A549 (cell line): ENCODE measurements at regions not wholly inside any gene's neighbourhood (a gene's known extent, or its start where the extent isn't known, plus 50 kb on each side); places are given as distances from the start of the nearest gene placed in this dataset.

Experiments
- ATAC-seq, 2 experiments: fragments of 200-7000 bp in 1 of 2; fragments of >200 bp in 1 of 2; cut with Nextera tagmentation in 1 of 2; cut with Tn5 transposase in 1 of 2; 3 replicates each; pipeline versions ENCODE4 v1.8.0 to v1.9.1; 2018 to 2020; ENCODE audit warnings: mild to moderate bottlenecking in 1 of 2, moderate library complexity in 1 of 2
- CTCF ChIA-PET: fragments of 300-600 bp; sonication (Branson Sonifier 250); formaldehyde crosslinking; extraction: SDS; loops from one replicate; lab custom pipeline; 2021; ENCODE audit warnings: antibody characterized with exemption, inconsistent platforms; lab: Yijun Ruan, JAX
- POLR2A ChIA-PET: fragments of 350-600 bp; formaldehyde crosslinking; extraction: SDS; loops from one replicate; lab custom pipeline; 2021; ENCODE audit warnings: antibody characterized with exemption, inconsistent platforms; lab: Yijun Ruan, JAX
- DNase-seq, 2 experiments: peaks; one replicate each; pipeline versions ENCODE4 v3.0.0 to v3.0.0-alpha.2; 2011 to 2016; ENCODE audit warnings: low read depth in 1 of 2, low spot score in 1 of 2
- FAIRE-seq: peaks from 2 replicates; lab custom pipeline; 2011; peaks lifted over from hg19 to GRCh38; lab: Jason Lieb, UNC
- H3K27ac ChIP-seq, 2 experiments: fragments of >200 bp; sonication (Bioruptor Twin); formaldehyde crosslinking; 3 replicates each; pipeline ENCODE4 v1.5.1; 2016 to 2017
- H3K4me1 ChIP-seq: fragments of >200 bp; sonication (Bioruptor Twin); formaldehyde crosslinking; 3 replicates; pipeline ENCODE4 v1.6.1; 2016
- H3K4me2 ChIP-seq: fragments of >200 bp; sonication (Bioruptor Twin); formaldehyde crosslinking; 3 replicates; pipeline ENCODE4 v1.6.1; 2016
- H3K4me3 ChIP-seq: fragments of >200 bp; sonication (Bioruptor Twin); formaldehyde crosslinking; 3 replicates; pipeline ENCODE4 v1.5.1; 2016
- H3K9me3 ChIP-seq: fragments of >200 bp; sonication (Bioruptor Twin); formaldehyde crosslinking; 3 replicates; pipeline ENCODE4 v1.6.1; 2016
- ATOH8 ChIP-seq: fragments of 250-450 bp; sonication (Bioruptor Pico); IDR thresholded peaks from 2 replicates; pipeline ENCODE4 v1.5.0; 2020; ENCODE audit warnings: low read depth, mild to moderate bottlenecking, moderate library complexity
- CBX2 ChIP-seq: fragments of 200-600 bp; sonication (generic); IDR thresholded peaks from 2 replicates; pipeline ENCODE4 v1.6.1; 2016; ENCODE audit warnings: low read depth, mild to moderate bottlenecking, borderline replicate concordance
- CHD4 ChIP-seq: fragments of 200-600 bp; sonication (generic); IDR thresholded peaks from 2 replicates; pipeline ENCODE4 v1.6.1; 2016; ENCODE audit warnings: antibody characterized with exemption, mild to moderate bottlenecking, borderline replicate concordance
- CTCF ChIP-seq: fragments of >200 bp; sonication (Bioruptor Twin); formaldehyde crosslinking; IDR thresholded peaks from 3 replicates; pipeline ENCODE4 v1.5.1; 2016
- EHF ChIP-seq: fragments of 250-450 bp; sonication (Bioruptor Pico); IDR thresholded peaks from 2 replicates; pipeline ENCODE4 v1.5.0; 2020; ENCODE audit warnings: mild to moderate bottlenecking
- EHMT2 ChIP-seq: fragments of 200-600 bp; sonication (generic); IDR thresholded peaks from 2 replicates; pipeline ENCODE4 v1.6.1; 2016; ENCODE audit warnings: antibody characterized with exemption, low read depth, mild to moderate bottlenecking, moderate library complexity
- ESRRA ChIP-seq: fragments of 150-350 bp; IDR thresholded peaks from 2 replicates; pipeline ENCODE4 v1.6.1; 2014; ENCODE audit warnings: mild to moderate bottlenecking, low read length, borderline replicate concordance
- FOSL2 ChIP-seq, 2 experiments: fragments of 450-650 bp in 1 of 2; fragments of >200 bp in 1 of 2; sonication (Bioruptor Twin) in 1 of 2; formaldehyde crosslinking; IDR thresholded peaks; 2 replicates each; pipeline versions ENCODE4 v1.5.0 to v1.6.1; 2016 to 2020; ENCODE audit warnings: mild to moderate bottlenecking in 1 of 2, moderate library complexity in 1 of 2
- FOXS1 ChIP-seq: fragments of 250-450 bp; sonication (Bioruptor Pico); IDR thresholded peaks from 2 replicates; pipeline ENCODE4 v1.5.0; 2020; ENCODE audit warnings: mild to moderate bottlenecking, moderate library complexity
- HEYL ChIP-seq: fragments of 250-450 bp; sonication (Bioruptor Pico); IDR thresholded peaks from 2 replicates; pipeline ENCODE4 v1.8.0; 2021; ENCODE audit warnings: mild to moderate bottlenecking, moderate library complexity
- HOXA7 ChIP-seq: fragments of 250-450 bp; sonication (Bioruptor Pico); IDR thresholded peaks from 2 replicates; pipeline ENCODE4 v1.5.0; 2020; ENCODE audit warnings: mild to moderate bottlenecking, moderate library complexity
- JUN ChIP-seq, 2 experiments: fragments of >200 bp; sonication (Bioruptor Twin); formaldehyde crosslinking; IDR thresholded peaks; 2 replicates in 1 of 2; 3 replicates in 1 of 2; pipeline ENCODE4 v1.6.1; 2016 to 2017
- KDM1A ChIP-seq: fragments of 200-600 bp; sonication (generic); IDR thresholded peaks from 2 replicates; pipeline ENCODE4 v1.6.1; 2016; ENCODE audit warnings: low read depth, mild to moderate bottlenecking
- MAFK ChIP-seq: fragments of 450-650 bp; IDR thresholded peaks from 2 replicates; pipeline ENCODE4 v1.6.1; 2014; ENCODE audit not compliant: partially characterized antibody
- MAZ ChIP-seq: fragments of 150-350 bp; IDR thresholded peaks from 2 replicates; pipeline ENCODE4 v1.6.1; 2014; ENCODE audit warnings: antibody characterized with exemption, low read depth, low read length, borderline replicate concordance
- NPAS2 ChIP-seq: fragments of 250-450 bp; sonication (Bioruptor Pico); IDR thresholded peaks from 2 replicates; pipeline ENCODE4 v1.8.0; 2022; ENCODE audit warnings: mild to moderate bottlenecking, moderate library complexity, borderline replicate concordance
- POLR2A ChIP-seq: IDR thresholded peaks from 2 replicates; pipeline ENCODE4 v1.6.1; 2012; ENCODE audit warnings: mild to moderate bottlenecking, low read length
- POLR2AphosphoS2 ChIP-seq: conservative IDR thresholded peaks from 2 replicates; pipeline ENCODE4 v1.6.1; 2012; ENCODE audit warnings: low read length, improper control_type of control experiment, inconsistent platforms
- RAD21 ChIP-seq, 2 experiments: fragments of >200 bp in 1 of 2; sonication (Bioruptor Twin) in 1 of 2; formaldehyde crosslinking in 1 of 2; IDR thresholded peaks in 1 of 2; conservative IDR thresholded peaks in 1 of 2; 2 replicates in 1 of 2; 3 replicates in 1 of 2; pipeline ENCODE4 v1.6.1; 2012 to 2018; ENCODE audit warnings: inconsistent platforms in 1 of 2
- RCOR1 ChIP-seq: fragments of 150-350 bp; IDR thresholded peaks from 2 replicates; pipeline ENCODE4 v1.6.1; 2014; ENCODE audit warnings: antibody characterized with exemption, low read length, low read depth
- RNF2 ChIP-seq: fragments of 200-600 bp; sonication (generic); IDR thresholded peaks from 2 replicates; pipeline ENCODE4 v1.6.1; 2016; ENCODE audit warnings: low read depth, mild to moderate bottlenecking, antibody characterized with exemption, moderate library complexity, borderline replicate concordance
- SREBF2 ChIP-seq: fragments of 450-650 bp; IDR thresholded peaks from 2 replicates; pipeline ENCODE4 v1.6.1; 2014; ENCODE audit warnings: mild to moderate bottlenecking, moderate library complexity
- ZC3H11A ChIP-seq: fragments of 450-650 bp; IDR thresholded peaks from 2 replicates; pipeline ENCODE4 v1.6.1; 2014; ENCODE audit warnings: antibody characterized with exemption, mild to moderate bottlenecking
- WGBS: methylation state at CpG from one replicate; pipeline ENCODE4 v1.1.6; 2017; ENCODE audit errors: missing lambda C conversion rate; 5-methylcytosine and 5-hydroxymethylcytosine counted together
- TF ChIP-seq, protein P1 (sequence below): fragments of 250-450 bp; sonication (Bioruptor Pico); IDR thresholded peaks from 2 replicates; pipeline ENCODE4 v1.5.0; 2021; ENCODE audit warnings: mild to moderate bottlenecking, moderate library complexity, borderline replicate concordance
- TF ChIP-seq, protein P2 (sequence below): IDR thresholded peaks from 2 replicates; pipeline ENCODE4 v1.6.1; 2012
- TF ChIP-seq, protein P3 (sequence below): IDR thresholded peaks from 2 replicates; pipeline ENCODE4 v1.6.1; 2012; ENCODE audit warnings: low read depth, borderline replicate concordance
- TF ChIP-seq, protein P4 (sequence below): fragments of >200 bp; sonication (Bioruptor Twin); formaldehyde crosslinking; IDR thresholded peaks from 3 replicates; pipeline ENCODE4 v1.6.1; 2016

DNA sequence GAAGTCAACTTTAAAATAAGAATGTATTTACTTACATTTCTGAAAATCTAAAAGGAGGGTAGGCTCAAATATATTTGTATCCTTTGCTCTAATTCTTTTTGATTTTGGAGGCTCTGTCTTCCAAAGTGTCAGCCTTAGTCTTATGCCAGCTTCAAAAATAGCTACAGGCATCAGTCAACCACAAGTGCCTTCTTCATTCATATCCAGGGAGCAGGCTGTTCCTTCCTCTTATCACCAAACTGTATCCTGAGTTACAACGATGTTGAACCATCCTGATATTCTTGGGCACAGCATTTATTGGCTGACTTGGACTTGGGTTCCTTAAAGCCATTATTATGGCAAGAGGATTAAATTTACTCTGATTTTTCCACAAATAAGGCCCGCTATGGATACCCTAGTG, 1161.3 kb downstream of the PCDH17 start (continued):
- no peak for TF ChIP-seq CHD4
- TF ChIP-seq FOSL2 (IDR thresholded peaks at IDR 0.05): no peak
- TF ChIP-seq FOSL2 (CRISPR knock-in tag; IDR thresholded peaks at IDR 0.05): no peak
- TF ChIP-seq KDM1A: no peak
- TF ChIP-seq HOXA7 (CRISPR knock-in tag): no peak
- no peak for TF ChIP-seq ATOH8 (CRISPR knock-in tag)
- TF ChIP-seq, protein P1, sequence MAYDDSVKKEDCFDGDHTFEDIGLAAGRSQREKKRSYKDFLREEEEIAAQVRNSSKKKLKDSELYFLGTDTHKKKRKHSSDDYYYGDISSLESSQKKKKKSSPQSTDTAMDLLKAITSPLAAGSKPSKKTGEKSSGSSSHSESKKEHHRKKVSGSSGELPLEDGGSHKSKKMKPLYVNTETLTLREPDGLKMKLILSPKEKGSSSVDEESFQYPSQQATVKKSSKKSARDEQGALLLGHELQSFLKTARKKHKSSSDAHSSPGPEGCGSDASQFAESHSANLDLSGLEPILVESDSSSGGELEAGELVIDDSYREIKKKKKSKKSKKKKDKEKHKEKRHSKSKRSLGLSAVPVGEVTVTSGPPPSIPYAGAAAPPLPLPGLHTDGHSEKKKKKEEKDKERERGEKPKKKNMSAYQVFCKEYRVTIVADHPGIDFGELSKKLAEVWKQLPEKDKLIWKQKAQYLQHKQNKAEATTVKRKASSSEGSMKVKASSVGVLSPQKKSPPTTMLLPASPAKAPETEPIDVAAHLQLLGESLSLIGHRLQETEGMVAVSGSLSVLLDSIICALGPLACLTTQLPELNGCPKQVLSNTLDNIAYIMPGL (CRISPR knock-in tag): no peak
- TF ChIP-seq ESRRA: no peak
- no peak for TF ChIP-seq ZC3H11A

DNA sequence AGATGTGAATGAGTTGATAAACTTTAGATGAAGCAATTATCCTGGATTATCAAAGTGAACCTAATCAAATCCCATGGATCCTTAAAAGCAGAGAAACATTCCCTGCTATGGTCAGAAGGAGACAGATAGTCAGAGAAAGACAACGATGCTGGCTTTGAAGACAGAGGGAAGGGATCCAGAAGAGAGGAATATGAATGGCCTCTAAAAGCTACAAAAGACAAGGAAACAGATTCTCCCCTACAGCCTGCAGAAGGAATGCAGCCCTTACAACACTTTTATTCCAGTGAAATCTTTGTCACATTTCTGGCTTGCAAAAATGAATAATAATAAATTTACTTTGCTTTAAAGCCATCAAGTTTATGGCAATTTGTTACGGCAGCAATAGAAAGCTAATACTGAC, 1164.2 kb downstream of the PCDH17 start:
- TF ChIP-seq MAFK: no peak
- TF ChIP-seq SREBF2: no peak
- TF ChIP-seq, protein P2, sequence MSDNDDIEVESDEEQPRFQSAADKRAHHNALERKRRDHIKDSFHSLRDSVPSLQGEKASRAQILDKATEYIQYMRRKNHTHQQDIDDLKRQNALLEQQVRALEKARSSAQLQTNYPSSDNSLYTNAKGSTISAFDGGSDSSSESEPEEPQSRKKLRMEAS: no peak
- no peak for TF ChIP-seq CBX2
- TF ChIP-seq HEYL (CRISPR knock-in tag): no peak
- TF ChIP-seq, protein P3, sequence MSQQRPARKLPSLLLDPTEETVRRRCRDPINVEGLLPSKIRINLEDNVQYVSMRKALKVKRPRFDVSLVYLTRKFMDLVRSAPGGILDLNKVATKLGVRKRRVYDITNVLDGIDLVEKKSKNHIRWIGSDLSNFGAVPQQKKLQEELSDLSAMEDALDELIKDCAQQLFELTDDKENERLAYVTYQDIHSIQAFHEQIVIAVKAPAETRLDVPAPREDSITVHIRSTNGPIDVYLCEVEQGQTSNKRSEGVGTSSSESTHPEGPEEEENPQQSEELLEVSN: no peak
- TF ChIP-seq EHF (CRISPR knock-in tag): no peak
- no peak for TF ChIP-seq JUN (IDR thresholded peaks at IDR 0.05)
- TF ChIP-seq POLR2A: no peak
- no peak for TF ChIP-seq CTCF
- TF ChIP-seq RAD21 (conservative IDR thresholded peaks at IDR 0.05 in 1 of 2, IDR thresholded peaks at IDR 0.05 in 1 of 2): no peak
- no peak for TF ChIP-seq POLR2AphosphoS2
- TF ChIP-seq RCOR1: no peak
- TF ChIP-seq MAZ: no peak
- TF ChIP-seq, protein P4, sequence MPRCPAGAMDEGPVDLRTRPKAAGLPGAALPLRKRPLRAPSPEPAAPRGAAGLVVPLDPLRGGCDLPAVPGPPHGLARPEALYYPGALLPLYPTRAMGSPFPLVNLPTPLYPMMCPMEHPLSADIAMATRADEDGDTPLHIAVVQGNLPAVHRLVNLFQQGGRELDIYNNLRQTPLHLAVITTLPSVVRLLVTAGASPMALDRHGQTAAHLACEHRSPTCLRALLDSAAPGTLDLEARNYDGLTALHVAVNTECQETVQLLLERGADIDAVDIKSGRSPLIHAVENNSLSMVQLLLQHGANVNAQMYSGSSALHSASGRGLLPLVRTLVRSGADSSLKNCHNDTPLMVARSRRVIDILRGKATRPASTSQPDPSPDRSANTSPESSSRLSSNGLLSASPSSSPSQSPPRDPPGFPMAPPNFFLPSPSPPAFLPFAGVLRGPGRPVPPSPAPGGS: no peak
- TF ChIP-seq EHMT2: no peak
- TF ChIP-seq ATOH8 (CRISPR knock-in tag): no peak
- TF ChIP-seq FOXS1: no peak
- no peak for TF ChIP-seq NPAS2 (CRISPR knock-in tag)
- no peak for TF ChIP-seq RNF2
- ChIA-PET CTCF (no interaction called here), POLR2A (no interaction called here)
- no peak overlapping the region for H3K4me2 ChIP-seq
- H3K27ac ChIP-seq: no peak overlapping the region
- H3K4me3 ChIP-seq: no peak overlapping the region
- WGBS: 23% methylated on average over 2 of the region's 2 CpGs
- no peaks in the 10 kb centered on the region for H3K4me1 ChIP-seq
- no peak for DNase-seq
- ATAC-seq: no peak
- no peak for FAIRE-seq
- no peaks in the 10 kb centered on the region for H3K9me3 ChIP-seq
